Retinal pigment epithelial cell (primary cell): ENCODE measurements at regions not wholly inside any gene's neighbourhood (a gene's known extent, or its start where the extent isn't known, plus 50 kb on each side); places are given as distances from the start of the nearest gene placed in this dataset.

ENCODE experiments used
- DNase-seq: peaks from one replicate; pipeline ENCODE4 v3.0.0-alpha.2; 2010; ENCODE audit warnings: low read depth
- H3K4me3 ChIP-seq: 2 replicates; pipeline ENCODE4 v1.5.1; 2011; ENCODE audit warnings: mild to moderate bottlenecking, low read length, control low read depth, moderate library complexity
- TF ChIP-seq, protein P1 (sequence below): conservative IDR thresholded peaks from 2 replicates; pipeline ENCODE4 v1.5.1; 2011; ENCODE audit warnings: low read depth, low read length, control low read depth, inconsistent platforms

DNA sequence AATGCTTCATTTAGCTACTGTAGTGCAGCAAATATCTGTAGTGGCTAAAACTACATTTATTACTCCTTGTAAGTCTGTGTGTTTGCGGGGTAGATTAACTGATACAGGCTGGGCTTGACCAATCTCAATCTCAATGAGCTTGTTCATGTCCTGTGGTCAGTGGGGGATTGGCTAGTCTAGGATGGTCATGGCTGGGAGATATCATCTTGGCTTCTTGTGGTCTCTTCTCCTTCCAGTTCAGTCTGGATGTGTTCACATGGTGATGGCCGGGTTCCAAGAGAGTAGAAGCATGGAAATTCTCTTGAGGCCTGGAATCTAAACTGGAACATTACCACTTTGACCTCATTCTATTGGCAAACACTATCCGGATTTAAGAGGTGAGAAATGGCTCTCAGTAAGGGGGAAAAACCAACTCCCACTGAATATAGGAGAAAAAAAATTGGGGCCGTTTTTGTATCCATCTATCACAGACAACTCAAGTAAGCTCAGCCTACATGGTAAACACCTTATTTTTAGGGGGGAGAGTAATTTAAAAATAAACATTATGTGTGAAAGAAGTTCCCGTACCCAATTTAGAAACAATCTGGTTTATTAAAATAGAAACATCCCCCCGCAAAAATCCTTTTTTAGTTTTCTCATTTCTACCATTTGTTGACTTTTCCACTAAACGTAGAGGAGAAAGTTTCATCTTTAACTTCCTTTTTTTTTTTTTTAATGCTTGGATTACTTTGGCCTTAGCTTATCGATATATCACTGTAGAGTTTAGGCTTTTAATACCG, 284.9 kb upstream of the TBC1D5 start:
- no peak overlapping the region for H3K4me3 ChIP-seq
- TF ChIP-seq, protein P1, sequence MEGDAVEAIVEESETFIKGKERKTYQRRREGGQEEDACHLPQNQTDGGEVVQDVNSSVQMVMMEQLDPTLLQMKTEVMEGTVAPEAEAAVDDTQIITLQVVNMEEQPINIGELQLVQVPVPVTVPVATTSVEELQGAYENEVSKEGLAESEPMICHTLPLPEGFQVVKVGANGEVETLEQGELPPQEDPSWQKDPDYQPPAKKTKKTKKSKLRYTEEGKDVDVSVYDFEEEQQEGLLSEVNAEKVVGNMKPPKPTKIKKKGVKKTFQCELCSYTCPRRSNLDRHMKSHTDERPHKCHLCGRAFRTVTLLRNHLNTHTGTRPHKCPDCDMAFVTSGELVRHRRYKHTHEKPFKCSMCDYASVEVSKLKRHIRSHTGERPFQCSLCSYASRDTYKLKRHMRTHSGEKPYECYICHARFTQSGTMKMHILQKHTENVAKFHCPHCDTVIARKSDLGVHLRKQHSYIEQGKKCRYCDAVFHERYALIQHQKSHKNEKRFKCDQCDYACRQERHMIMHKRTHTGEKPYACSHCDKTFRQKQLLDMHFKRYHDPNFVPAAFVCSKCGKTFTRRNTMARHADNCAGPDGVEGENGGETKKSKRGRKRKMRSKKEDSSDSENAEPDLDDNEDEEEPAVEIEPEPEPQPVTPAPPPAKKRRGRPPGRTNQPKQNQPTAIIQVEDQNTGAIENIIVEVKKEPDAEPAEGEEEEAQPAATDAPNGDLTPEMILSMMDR, result no peak
- no peak for DNase-seq

DNA sequence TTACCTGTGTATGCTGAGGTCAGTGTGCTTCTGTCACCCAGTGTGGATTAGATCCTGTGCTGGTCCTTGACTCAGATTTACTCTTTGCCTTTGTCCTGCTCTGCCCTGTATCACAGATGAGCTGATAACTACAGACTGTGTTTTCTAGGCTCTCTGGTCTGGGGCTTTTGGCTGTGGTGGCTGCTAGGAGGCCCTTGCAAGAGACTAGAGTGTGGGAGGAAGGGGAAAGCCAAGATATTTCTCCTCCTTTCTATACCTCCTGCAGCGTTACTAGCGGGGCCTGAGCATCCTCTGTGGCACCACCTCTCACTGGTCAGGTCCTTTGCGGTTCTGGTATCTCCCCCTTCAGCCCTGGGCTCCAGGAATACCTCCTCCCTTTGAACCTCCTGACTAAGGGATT, 282.3 kb upstream of the TBC1D5 start:
- DNase-seq, result no peak
- no peak overlapping the region for H3K4me3 ChIP-seq
- TF ChIP-seq, protein P1, result no peak

DNA sequence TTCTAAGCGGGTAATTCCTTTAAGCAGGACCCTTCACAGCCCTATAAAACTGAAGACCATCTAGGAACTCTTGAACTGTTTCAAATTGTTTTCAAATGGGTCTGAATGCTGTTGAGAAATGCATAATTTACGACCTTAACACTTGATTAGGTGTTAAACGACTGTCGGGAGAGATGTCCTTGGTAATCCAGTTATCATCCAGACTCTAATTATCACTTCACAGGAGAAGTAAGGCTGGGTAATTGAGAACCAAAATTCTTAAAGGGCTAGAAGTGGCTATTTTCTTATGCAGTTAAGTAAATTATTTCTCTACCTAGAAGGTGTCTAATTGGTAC, 276.7 kb upstream of the TBC1D5 start:
- DNase-seq, result no peak
- TF ChIP-seq, protein P1, result no peak

DNA sequence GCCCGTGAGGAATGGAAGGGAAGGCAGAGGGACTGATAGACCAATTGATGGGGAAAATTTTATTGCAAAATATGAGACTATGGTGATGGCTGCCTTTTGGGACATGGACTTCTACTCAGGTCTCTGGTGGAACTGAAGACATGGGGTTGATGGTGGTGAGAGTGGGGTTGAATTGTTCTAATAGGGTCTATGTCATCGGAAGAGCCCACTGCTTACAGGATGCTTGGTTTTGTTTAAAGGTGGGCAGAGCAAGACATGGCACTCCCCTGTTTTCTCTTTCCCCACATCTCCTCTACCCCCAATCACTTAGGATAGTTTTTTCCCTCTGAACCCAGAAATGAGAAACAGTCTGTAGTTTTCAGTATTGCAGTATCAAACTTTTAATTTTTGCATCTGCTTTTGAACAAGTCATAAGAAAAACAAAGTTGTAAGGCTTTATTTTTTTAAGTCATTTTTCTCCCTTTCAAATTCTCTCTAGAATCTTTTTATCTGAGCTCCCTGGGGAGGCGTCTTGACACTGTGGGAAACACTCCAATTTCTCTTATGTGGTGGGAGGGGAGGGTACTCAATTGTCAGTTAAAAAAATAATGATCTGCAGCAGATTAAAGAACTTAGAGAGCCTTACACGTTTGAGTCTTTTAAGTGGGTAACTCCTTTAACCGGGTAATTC, 276.2 kb upstream of the TBC1D5 start:
- DNase-seq, result no peak
- TF ChIP-seq, protein P1, result no peak
- no peak overlapping the region for H3K4me3 ChIP-seq

More for the DNA sequence above, 276.7 kb upstream of the TBC1D5 start:
- no peak overlapping the region for H3K4me3 ChIP-seq

DNA sequence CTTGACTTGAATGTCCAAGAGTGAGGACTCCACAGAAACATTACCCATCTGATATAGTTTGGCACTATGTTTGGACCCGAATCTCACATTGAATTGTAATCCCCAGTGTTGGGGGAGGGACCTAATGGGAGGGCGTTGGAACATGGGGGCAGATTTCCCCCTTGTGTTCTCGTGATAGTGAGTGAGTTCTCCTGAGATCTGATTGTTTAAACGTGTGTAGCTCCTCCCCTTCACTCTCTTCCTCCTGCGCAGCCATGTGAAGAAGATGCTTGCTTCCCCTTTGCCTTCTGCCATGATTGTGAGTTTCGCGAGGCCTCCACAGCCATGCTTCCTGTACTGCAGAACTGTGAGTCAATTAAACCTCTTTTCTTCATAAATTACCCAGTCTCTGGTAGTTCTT, 273.9 kb upstream of the TBC1D5 start:
- no peak for DNase-seq
- TF ChIP-seq, protein P1, result no peak
- no peak overlapping the region for H3K4me3 ChIP-seq

DNA sequence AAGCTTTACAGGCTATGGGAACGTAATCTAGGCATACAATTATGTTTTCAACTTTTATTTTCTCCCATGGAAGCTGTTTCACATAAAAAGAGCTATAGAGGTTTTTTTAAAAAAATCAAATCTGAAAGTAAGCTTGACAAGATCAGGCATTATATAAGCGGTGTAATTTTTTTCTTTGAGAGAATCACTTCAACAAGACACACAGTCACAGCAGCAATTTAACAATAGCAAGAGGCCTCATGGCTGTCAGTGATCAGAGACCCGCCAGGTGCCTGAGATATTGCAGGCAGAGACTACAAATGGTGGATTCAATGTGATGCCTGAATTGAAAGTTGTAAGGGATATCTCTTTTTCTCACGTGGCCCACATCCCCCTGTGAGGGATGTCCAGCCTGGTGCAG, 270.5 kb upstream of the TBC1D5 start:
- TF ChIP-seq, protein P1, result no peak

DNA sequence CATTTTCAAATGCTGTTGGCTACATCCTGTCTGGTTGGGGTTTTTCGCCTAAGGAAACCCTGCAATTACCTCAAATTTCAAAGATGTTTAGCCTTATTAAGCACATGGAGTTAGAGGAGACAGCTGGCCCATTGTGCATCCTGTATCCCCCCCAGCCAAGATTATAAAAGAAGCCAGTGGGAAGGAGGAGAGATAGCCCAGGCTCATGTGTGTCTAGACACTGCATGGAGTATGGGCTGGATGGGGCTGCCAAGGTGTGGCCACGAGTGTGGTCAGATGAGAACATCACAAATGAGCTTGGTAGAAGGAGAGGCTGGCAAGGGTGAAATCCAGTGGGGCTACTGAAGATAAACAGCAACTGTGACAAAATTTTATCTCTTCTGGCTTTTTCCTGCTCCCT, 270.0 kb upstream of the TBC1D5 start:
- H3K4me3 ChIP-seq, result no peak overlapping the region
- DNase-seq, result no peak
- TF ChIP-seq, protein P1, result no peak

More for the DNA sequence above, 270.5 kb upstream of the TBC1D5 start:
- no peak for DNase-seq
- no peak overlapping the region for H3K4me3 ChIP-seq
